ENCODE measurements at regions not wholly inside any gene's neighbourhood (a gene's known extent, or its start where the extent isn't known, plus 50 kb on each side); places are given as distances from the start of the nearest gene placed in this dataset.

DNA sequence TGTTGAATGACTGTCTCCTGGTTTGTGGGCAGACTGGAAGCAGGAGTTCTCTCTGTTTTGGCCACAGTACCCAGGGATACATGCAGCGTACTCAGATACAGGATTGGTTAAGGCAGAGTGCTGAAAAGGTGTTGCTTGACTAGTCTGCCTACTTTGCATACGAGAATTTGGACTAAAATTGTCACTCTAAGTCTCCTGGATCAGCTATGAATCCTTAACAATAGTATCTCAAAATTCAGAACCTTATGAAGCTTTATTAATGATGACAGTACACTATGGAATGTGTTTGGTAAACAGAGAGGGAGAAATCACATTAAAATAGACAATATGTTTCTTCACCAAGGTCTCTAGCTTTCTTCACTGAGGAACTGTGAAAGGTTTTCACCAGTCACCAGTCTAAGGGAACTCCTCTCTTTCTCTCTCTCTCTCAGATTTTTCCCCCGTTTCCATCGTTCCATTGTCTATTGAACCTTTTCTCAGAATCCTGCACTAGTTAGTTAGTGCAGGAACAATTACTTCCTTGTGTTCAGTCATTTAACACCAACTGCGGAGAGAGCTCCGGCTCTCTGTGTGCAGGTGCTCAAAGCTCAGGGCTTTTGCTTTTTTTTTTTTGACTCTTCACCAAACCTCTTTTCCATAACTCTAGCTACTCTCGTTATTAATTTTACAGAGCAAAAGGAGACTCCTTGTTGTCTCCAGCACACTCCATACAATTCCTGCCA, 85.9 kb upstream of the FNDC3B start:
- H3K4me1 Mint-ChIP-seq: peaks cover 67% of the 10 kb centered on the region
- no peaks in the 10 kb centered on the region for H3K27me3 Mint-ChIP-seq (ENCODE audit: low read depth, poor library complexity)
- no peak overlapping the region for H3K4me3 Mint-ChIP-seq
- H3K9me3 Mint-ChIP-seq: no peaks in the 10 kb centered on the region
- TF ChIP-seq, protein P1, sequence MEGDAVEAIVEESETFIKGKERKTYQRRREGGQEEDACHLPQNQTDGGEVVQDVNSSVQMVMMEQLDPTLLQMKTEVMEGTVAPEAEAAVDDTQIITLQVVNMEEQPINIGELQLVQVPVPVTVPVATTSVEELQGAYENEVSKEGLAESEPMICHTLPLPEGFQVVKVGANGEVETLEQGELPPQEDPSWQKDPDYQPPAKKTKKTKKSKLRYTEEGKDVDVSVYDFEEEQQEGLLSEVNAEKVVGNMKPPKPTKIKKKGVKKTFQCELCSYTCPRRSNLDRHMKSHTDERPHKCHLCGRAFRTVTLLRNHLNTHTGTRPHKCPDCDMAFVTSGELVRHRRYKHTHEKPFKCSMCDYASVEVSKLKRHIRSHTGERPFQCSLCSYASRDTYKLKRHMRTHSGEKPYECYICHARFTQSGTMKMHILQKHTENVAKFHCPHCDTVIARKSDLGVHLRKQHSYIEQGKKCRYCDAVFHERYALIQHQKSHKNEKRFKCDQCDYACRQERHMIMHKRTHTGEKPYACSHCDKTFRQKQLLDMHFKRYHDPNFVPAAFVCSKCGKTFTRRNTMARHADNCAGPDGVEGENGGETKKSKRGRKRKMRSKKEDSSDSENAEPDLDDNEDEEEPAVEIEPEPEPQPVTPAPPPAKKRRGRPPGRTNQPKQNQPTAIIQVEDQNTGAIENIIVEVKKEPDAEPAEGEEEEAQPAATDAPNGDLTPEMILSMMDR (IDR thresholded peaks at IDR 0.05): no peak
- no peaks in the 10 kb centered on the region for H3K36me3 Mint-ChIP-seq (ENCODE audit: low read depth)
- DNase-seq: no peak
- peak overlapping the region; percentile 14 for H3K27ac Mint-ChIP-seq

DNA sequence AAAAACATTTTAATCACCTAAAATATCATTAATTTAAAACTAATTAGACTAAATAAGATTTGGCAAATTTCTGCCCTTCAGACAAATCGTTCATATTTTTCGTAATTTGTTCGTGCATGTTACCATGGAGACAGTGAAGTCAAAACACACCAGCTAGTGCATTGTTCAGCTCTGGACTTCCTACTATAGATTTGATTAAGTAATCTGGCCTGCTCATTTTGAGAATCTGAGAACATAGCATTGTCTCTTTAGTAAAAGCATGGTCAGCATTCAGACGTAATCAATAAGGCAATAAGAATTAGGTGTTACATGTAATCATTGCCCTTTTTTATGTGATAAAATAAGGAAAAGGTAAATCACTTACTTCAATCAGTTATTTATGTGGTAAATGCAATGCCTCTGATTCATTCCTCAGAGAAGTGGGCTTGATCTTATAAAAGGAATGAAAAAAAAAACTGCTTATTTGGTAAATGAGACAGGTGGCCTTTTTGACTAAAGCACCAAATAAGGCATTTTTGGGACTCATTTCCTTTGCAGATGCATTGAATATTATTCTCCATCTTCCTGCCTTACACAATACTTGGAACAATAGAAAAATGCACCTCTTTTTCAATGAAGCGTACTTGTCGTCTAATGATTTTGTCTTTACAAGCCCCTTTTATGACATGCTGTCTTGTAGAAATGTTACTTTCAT, 84.5 kb upstream of the FNDC3B start:
- Mint-ChIP-seq H3K27me3 (ENCODE audit: low read depth, poor library complexity) (peaks cover 3% of the 10 kb centered on the region), H3K36me3 (ENCODE audit: low read depth) (no peaks in the 10 kb centered on the region), H3K4me3 (no peak overlapping the region), H3K9me3 (no peaks in the 10 kb centered on the region), H3K27ac (no peak overlapping the region), H3K4me1 (peaks cover 68% of the 10 kb centered on the region)
- DNase-seq: no peak
- TF ChIP-seq, protein P1 (IDR thresholded peaks at IDR 0.05): no peak

DNA sequence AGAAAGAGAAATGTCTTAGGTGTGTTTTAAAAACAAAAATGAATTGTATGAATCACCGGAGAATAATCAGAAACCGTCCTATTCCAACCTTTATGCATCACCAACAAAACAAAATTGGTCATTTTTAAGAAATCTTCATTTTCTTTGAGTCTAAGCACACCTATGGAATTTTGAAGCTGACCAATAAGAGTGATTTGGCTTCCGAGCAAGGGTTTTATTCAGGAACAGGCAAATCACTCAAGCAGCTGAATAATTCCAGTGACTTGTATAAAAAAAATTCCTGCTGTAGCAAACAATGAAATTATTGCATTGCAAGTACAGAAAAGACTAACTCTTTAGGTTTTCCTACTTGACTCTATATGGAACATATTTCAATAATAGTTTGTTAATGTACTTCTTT, 83.8 kb upstream of the FNDC3B start:
- Mint-ChIP-seq H3K36me3 (ENCODE audit: low read depth) (no peaks in the 10 kb centered on the region), H3K27ac (no peak overlapping the region), H3K27me3 (ENCODE audit: low read depth, poor library complexity) (peaks cover 3% of the 10 kb centered on the region), H3K9me3 (no peaks in the 10 kb centered on the region), H3K4me1 (peaks cover 68% of the 10 kb centered on the region), H3K4me3 (no peak overlapping the region)
- TF ChIP-seq, protein P1 (IDR thresholded peaks at IDR 0.05): no peak
- DNase-seq: no peak

DNA sequence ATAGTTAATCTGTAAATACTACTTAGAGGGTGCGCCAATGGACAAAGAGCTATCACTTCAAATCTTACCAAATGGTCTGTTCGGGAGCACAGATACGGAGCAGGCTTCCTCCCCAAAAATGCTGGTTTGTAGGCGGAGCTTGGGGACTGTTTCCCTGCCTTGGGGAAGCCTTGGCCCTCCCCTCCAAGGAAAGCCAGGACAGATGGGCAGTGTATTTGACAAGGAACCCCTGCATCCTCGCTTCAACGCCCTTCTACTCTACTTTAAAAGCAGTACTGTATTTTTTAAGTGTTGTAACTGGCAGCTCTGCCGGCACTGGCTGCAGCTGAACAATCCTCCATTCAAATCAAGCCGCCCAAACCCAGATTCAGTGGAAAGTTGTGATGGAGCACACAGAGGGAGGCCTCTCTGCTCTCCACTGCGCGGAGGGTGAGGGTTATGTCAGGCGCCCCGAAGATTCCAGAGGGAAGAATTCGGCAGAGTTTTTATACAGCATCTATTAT, 83.1 kb upstream of the FNDC3B start:
- Mint-ChIP-seq H3K4me1 (peaks cover 68% of the 10 kb centered on the region), H3K36me3 (ENCODE audit: low read depth) (no peaks in the 10 kb centered on the region), H3K27ac (no peak overlapping the region), H3K27me3 (ENCODE audit: low read depth, poor library complexity) (peaks cover 3% of the 10 kb centered on the region), H3K9me3 (no peaks in the 10 kb centered on the region), H3K4me3 (no peak overlapping the region)
- DNase-seq: no peak
- TF ChIP-seq, protein P1 (IDR thresholded peaks at IDR 0.05): no peak

DNA sequence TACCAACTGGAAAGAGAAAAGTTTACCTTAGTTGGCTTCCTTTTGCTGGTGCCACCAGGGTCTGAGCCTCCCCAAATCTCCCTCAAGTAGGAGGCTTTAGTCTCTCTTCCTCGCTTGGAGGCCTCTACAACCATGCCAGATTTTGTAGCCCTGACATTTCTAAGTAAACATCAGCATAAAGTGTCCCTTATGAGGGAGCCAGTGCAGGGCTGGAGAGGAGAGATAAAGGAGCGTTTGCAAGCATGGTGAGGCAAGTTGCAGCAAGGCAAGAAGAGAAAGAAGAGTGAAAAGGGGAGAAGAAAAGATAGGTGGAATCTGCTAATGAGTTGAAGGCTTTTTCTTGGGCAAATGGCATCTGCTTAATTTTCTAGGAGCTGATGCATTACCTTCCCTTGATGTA, 82.7 kb upstream of the FNDC3B start:
- H3K4me1 Mint-ChIP-seq: peaks cover 68% of the 10 kb centered on the region
- no peaks in the 10 kb centered on the region for H3K9me3 Mint-ChIP-seq
- DNase-seq: no peak

More for the DNA sequence above, 82.7 kb upstream of the FNDC3B start:
- TF ChIP-seq, protein P1 (IDR thresholded peaks at IDR 0.05): no peak
- peaks cover 3% of the 10 kb centered on the region for H3K27me3 Mint-ChIP-seq (ENCODE audit: low read depth, poor library complexity)
- H3K27ac Mint-ChIP-seq: peak overlapping the region; percentile 60
- H3K4me3 Mint-ChIP-seq: no peak overlapping the region
- H3K36me3 Mint-ChIP-seq (ENCODE audit: low read depth): no peaks in the 10 kb centered on the region

All from nephron progenitor cell (in vitro differentiated cells).